ENCODE measurements at regions not wholly inside any gene's neighbourhood (a gene's known extent, or its start where the extent isn't known, plus 50 kb on each side); places are given as distances from the start of the nearest gene placed in this dataset.

GRCh38 chr2:17124575-17125318 is 393.5 kb downstream of the RAD51AP2 start:
- Mint-ChIP-seq H3K4me1 (ENCODE audit: low read depth) (no peaks in the 10 kb centered on the region), H3K9me3 (peaks cover 5% of the 10 kb centered on the region), H3K4me3 (no peak overlapping the region), H3K36me3 (ENCODE audit: low read depth) (no peaks in the 10 kb centered on the region), H3K27ac (no peak overlapping the region), H3K27me3 (no peaks in the 10 kb centered on the region)
- TF ChIP-seq, protein P1, sequence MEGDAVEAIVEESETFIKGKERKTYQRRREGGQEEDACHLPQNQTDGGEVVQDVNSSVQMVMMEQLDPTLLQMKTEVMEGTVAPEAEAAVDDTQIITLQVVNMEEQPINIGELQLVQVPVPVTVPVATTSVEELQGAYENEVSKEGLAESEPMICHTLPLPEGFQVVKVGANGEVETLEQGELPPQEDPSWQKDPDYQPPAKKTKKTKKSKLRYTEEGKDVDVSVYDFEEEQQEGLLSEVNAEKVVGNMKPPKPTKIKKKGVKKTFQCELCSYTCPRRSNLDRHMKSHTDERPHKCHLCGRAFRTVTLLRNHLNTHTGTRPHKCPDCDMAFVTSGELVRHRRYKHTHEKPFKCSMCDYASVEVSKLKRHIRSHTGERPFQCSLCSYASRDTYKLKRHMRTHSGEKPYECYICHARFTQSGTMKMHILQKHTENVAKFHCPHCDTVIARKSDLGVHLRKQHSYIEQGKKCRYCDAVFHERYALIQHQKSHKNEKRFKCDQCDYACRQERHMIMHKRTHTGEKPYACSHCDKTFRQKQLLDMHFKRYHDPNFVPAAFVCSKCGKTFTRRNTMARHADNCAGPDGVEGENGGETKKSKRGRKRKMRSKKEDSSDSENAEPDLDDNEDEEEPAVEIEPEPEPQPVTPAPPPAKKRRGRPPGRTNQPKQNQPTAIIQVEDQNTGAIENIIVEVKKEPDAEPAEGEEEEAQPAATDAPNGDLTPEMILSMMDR (IDR thresholded peaks at IDR 0.05), result no peak
- no peaks in the 10 kb centered on the region for H3K4me1 ChIP-seq (ENCODE audit: insufficient read depth, low read length)
- DNase-seq, result no peak
- H3K27me3 ChIP-seq (ENCODE audit: control insufficient read depth in 1 of 2, insufficient read depth in 2 of 2, low read length in 2 of 2), result no peaks in the 10 kb centered on the region
- no peaks in the 10 kb centered on the region for H3K36me3 ChIP-seq (ENCODE audit: insufficient read depth, low read length)
- ChIA-PET CTCF (no interaction called here), POLR2A (no interaction called here)
- intact Hi-C loops (cut with DNase I, micrococcal nuclease), result no loop called here
- no peak overlapping the region for H3K27ac ChIP-seq (ENCODE audit: low read depth in 1 of 2, low read length in 2 of 2)
- no peak overlapping the region for H3K4me3 ChIP-seq (ENCODE audit: low read length)
- peaks cover 0 to 5% of the 10 kb centered on the region in 2 experiments for H3K9me3 ChIP-seq (ENCODE audit: control insufficient read depth in 1 of 2, insufficient read depth in 1 of 2, low read length in 2 of 2)
- no peak for ATAC-seq (ENCODE audit: poor library complexity)

DNA sequence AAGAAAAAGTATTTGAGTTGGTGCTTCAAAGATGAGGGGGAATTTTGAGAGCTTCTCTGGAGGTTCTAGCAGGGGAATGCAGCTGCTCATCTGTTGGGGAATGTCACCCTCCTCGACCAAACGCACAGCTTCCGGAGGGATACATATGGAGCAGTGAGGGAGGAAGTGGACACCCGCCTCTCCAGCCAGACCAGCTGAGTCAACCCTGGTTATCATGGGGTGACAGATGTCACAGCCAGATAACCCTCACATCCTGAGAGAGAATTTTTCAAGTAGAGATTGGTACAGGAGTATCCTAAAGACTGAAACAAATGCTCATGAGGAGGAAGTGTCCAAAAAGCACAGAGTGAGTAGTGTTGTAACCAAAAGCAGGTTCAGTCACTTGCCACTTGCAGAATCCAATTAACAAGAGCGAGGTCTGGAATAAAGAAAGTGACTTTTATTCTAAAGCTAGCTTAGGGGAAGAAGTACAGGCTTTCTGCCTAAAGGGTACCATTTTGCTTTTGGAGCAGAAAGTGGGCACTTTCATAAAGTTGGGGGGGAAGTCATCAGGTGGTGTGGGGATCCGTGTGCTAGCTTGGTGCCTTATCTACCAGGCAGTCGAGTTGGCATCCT is 395.2 kb downstream of the RAD51AP2 start:
- H3K27me3 ChIP-seq (ENCODE audit: control insufficient read depth in 1 of 2, insufficient read depth in 2 of 2, low read length in 2 of 2), result no peaks in the 10 kb centered on the region
- no peak overlapping the region for H3K27ac Mint-ChIP-seq
- no peaks in the 10 kb centered on the region for H3K36me3 Mint-ChIP-seq (ENCODE audit: low read depth)
- no peaks in the 10 kb centered on the region for H3K4me1 ChIP-seq (ENCODE audit: insufficient read depth, low read length)
- ATAC-seq (ENCODE audit: poor library complexity) (no peak), DNase-seq (no peak)
- H3K4me3 Mint-ChIP-seq, result no peak overlapping the region
- ChIA-PET POLR2A (no interaction called here), CTCF (no interaction called here)
- TF ChIP-seq, protein P1 (IDR thresholded peaks at IDR 0.05), result no peak
- no peak overlapping the region for H3K4me3 ChIP-seq (ENCODE audit: low read length)
- intact Hi-C loops (cut with DNase I, micrococcal nuclease), result no loop called here
- no peaks in the 10 kb centered on the region for H3K4me1 Mint-ChIP-seq (ENCODE audit: low read depth)
- H3K27ac ChIP-seq (ENCODE audit: low read depth in 1 of 2, low read length in 2 of 2), result no peak overlapping the region
- no peaks in the 10 kb centered on the region for H3K36me3 ChIP-seq (ENCODE audit: insufficient read depth, low read length)
- no peaks in the 10 kb centered on the region for H3K27me3 Mint-ChIP-seq
- peaks cover 5% of the 10 kb centered on the region for H3K9me3 Mint-ChIP-seq
- peaks cover 0 to 5% of the 10 kb centered on the region in 2 experiments for H3K9me3 ChIP-seq (ENCODE audit: control insufficient read depth in 1 of 2, insufficient read depth in 1 of 2, low read length in 2 of 2)

GRCh38 chr2:17115466-17115865 is 402.8 kb downstream of the RAD51AP2 start:
- Histone ChIP-seq H3K27ac (ENCODE audit: low read depth in 1 of 2, low read length in 2 of 2) (no peak overlapping the region), H3K27me3 (ENCODE audit: control insufficient read depth in 1 of 2, insufficient read depth in 2 of 2, low read length in 2 of 2) (no peaks in the 10 kb centered on the region), H3K9me3 (ENCODE audit: control insufficient read depth in 1 of 2, insufficient read depth in 1 of 2, low read length in 2 of 2) (no peaks in the 10 kb centered on the region), H3K4me1 (ENCODE audit: insufficient read depth, low read length) (no peaks in the 10 kb centered on the region), H3K36me3 (ENCODE audit: insufficient read depth, low read length) (no peaks in the 10 kb centered on the region), H3K4me3 (ENCODE audit: low read length) (no peak overlapping the region)
- Mint-ChIP-seq H3K4me3 (no peak overlapping the region), H3K36me3 (ENCODE audit: low read depth) (no peaks in the 10 kb centered on the region), H3K27ac (no peak overlapping the region), H3K27me3 (no peaks in the 10 kb centered on the region), H3K4me1 (ENCODE audit: low read depth) (no peaks in the 10 kb centered on the region), H3K9me3 (no peaks in the 10 kb centered on the region)
- intact Hi-C loops (cut with DNase I, micrococcal nuclease), result no loop called here
- TF ChIP-seq, protein P1 (IDR thresholded peaks at IDR 0.05), result no peak
- CTCF ChIA-PET, result no interaction called here
- no peak for DNase-seq
- POLR2A ChIA-PET, result no interaction called here
- no peak for ATAC-seq (ENCODE audit: poor library complexity)
